ENCODE measurements at regions not wholly inside any gene's neighbourhood (a gene's known extent, or its start where the extent isn't known, plus 50 kb on each side); places are given as distances from the start of the nearest gene placed in this dataset.

- Histone ChIP-seq H3K4me3 (no peak overlapping the region), H3K9ac (no peak overlapping the region), H3K9me3 (ENCODE audit: low read depth) (no peaks in the 10 kb centered on the region), H3K4me2 (ENCODE audit: unreplicated experiment) (no peak overlapping the region), H3K4me1 (ENCODE audit: insufficient read depth) (no peaks in the 10 kb centered on the region), H3K9me2 (ENCODE audit: insufficient read depth) (no peaks in the 10 kb centered on the region), H3K27me3 (replicated peaks; ENCODE audit: insufficient read depth) (no peaks in the 10 kb centered on the region), H3F3A (ENCODE audit: insufficient read depth) (no peaks in the 10 kb centered on the region), H3K27ac (no peak overlapping the region), H2AFZ (no peak overlapping the region), H4K20me1 (ENCODE audit: insufficient read depth) (no peaks in the 10 kb centered on the region), H3K79me2 (ENCODE audit: insufficient read depth) (no peaks in the 10 kb centered on the region), H3K36me3 (ENCODE audit: low read depth) (no peaks in the 10 kb centered on the region)
- no peak for DNase-seq
- in situ Hi-C loops (cut with MboI) = no loop called here
- TF ChIP-seq EZH2phosphoT487 (IDR thresholded peaks at IDR 0.05; ENCODE audit: insufficient read depth, low read depth) = no peak
- no peak for TF ChIP-seq EZH2 (IDR thresholded peaks at IDR 0.05; ENCODE audit: insufficient read depth, poor library complexity, severe bottlenecking)
- WGBS, 2 experiments (ENCODE audit: low coverage in 1 of 2, low lambda C conversion rate in 2 of 2, missing lambda C conversion rate in 2 of 2) = 17 to 19% methylated on average over 1 of the region's 1 CpG
These were observed 915.5 kb upstream of the EPHA5 start for GRCh38 chr4:66585767-66586166.

- no peaks in the 10 kb centered on the region for H3K27me3 ChIP-seq (replicated peaks; ENCODE audit: insufficient read depth)
- no peaks in the 10 kb centered on the region for H4K20me1 ChIP-seq (ENCODE audit: insufficient read depth)
- H3F3A ChIP-seq (ENCODE audit: insufficient read depth) = no peaks in the 10 kb centered on the region
- 0 to 1% methylated on average over 2 of the region's 2 CpGs for WGBS, 2 experiments (ENCODE audit: low coverage in 1 of 2, low lambda C conversion rate in 2 of 2, missing lambda C conversion rate in 2 of 2)
- no peak overlapping the region for H3K4me2 ChIP-seq (ENCODE audit: unreplicated experiment)
- H3K4me1 ChIP-seq (ENCODE audit: insufficient read depth) = no peaks in the 10 kb centered on the region
- no peak overlapping the region for H2AFZ ChIP-seq
- H3K36me3 ChIP-seq (ENCODE audit: low read depth) = no peaks in the 10 kb centered on the region
- H3K9me3 ChIP-seq (ENCODE audit: low read depth) = no peaks in the 10 kb centered on the region
- TF ChIP-seq EZH2phosphoT487 (IDR thresholded peaks at IDR 0.05; ENCODE audit: insufficient read depth, low read depth) (no peak), EZH2 (IDR thresholded peaks at IDR 0.05; ENCODE audit: insufficient read depth, poor library complexity, severe bottlenecking) (no peak)
- no peak overlapping the region for H3K27ac ChIP-seq
- H3K79me2 ChIP-seq (ENCODE audit: insufficient read depth) = no peaks in the 10 kb centered on the region
- H3K9ac ChIP-seq = no peak overlapping the region
- H3K9me2 ChIP-seq (ENCODE audit: insufficient read depth) = no peaks in the 10 kb centered on the region; the same call in 1 of the 2 replicates
- DNase-seq = no peak
- in situ Hi-C loops (cut with MboI) = no loop called here
- no peak overlapping the region for H3K4me3 ChIP-seq
These were observed 907.6 kb upstream of the EPHA5 start for GRCh38 chr4:66577922-66578321.

- H3K27me3 ChIP-seq (replicated peaks; ENCODE audit: insufficient read depth) = no peaks in the 10 kb centered on the region
- no peaks in the 10 kb centered on the region for H3K36me3 ChIP-seq (ENCODE audit: low read depth)
- WGBS, 2 experiments (ENCODE audit: low coverage in 1 of 2, low lambda C conversion rate in 2 of 2, missing lambda C conversion rate in 2 of 2) = 43 to 44% methylated on average over 11 of the region's 11 CpGs
- no peak overlapping the region for H3K4me3 ChIP-seq
- no peaks in the 10 kb centered on the region for H3K9me3 ChIP-seq (ENCODE audit: low read depth)
- no peaks in the 10 kb centered on the region for H3K79me2 ChIP-seq (ENCODE audit: insufficient read depth)
- no peaks in the 10 kb centered on the region; the same call in 1 of the 2 replicates for H3K9me2 ChIP-seq (ENCODE audit: insufficient read depth)
- no peak overlapping the region for H3K9ac ChIP-seq
- H2AFZ ChIP-seq = no peak overlapping the region
- in situ Hi-C loops (cut with MboI) = no loop called here
- no peaks in the 10 kb centered on the region for H4K20me1 ChIP-seq (ENCODE audit: insufficient read depth)
- no peak for DNase-seq
- H3K27ac ChIP-seq = no peak overlapping the region
- no peaks in the 10 kb centered on the region for H3F3A ChIP-seq (ENCODE audit: insufficient read depth)
- TF ChIP-seq EZH2phosphoT487 (IDR thresholded peaks at IDR 0.05; ENCODE audit: insufficient read depth, low read depth) (no peak), EZH2 (IDR thresholded peaks at IDR 0.05; ENCODE audit: insufficient read depth, poor library complexity, severe bottlenecking) (no peak)
- H3K4me2 ChIP-seq (ENCODE audit: unreplicated experiment) = no peak overlapping the region
- no peaks in the 10 kb centered on the region for H3K4me1 ChIP-seq (ENCODE audit: insufficient read depth)
These were observed 904.9 kb upstream of the EPHA5 start for GRCh38 chr4:66575008-66575696.

- Histone ChIP-seq H3K4me1 (ENCODE audit: insufficient read depth) (no peaks in the 10 kb centered on the region), H3K27me3 (replicated peaks; ENCODE audit: insufficient read depth) (no peaks in the 10 kb centered on the region), H3K27ac (no peak overlapping the region), H2AFZ (no peak overlapping the region), H3F3A (ENCODE audit: insufficient read depth) (no peaks in the 10 kb centered on the region), H3K36me3 (ENCODE audit: low read depth) (no peaks in the 10 kb centered on the region), H3K4me2 (ENCODE audit: unreplicated experiment) (no peak overlapping the region), H3K9ac (no peak overlapping the region), H4K20me1 (ENCODE audit: insufficient read depth) (no peaks in the 10 kb centered on the region), H3K4me3 (no peak overlapping the region), H3K79me2 (ENCODE audit: insufficient read depth) (no peaks in the 10 kb centered on the region), H3K9me2 (ENCODE audit: insufficient read depth) (no peaks in the 10 kb centered on the region; the same call in 1 of the 2 replicates), H3K9me3 (ENCODE audit: low read depth) (no peaks in the 10 kb centered on the region)
- DNase-seq = no peak
- WGBS, 2 experiments (ENCODE audit: low coverage in 1 of 2, low lambda C conversion rate in 2 of 2, missing lambda C conversion rate in 2 of 2) = 5 to 8% methylated on average over 7 of the region's 7 CpGs
- in situ Hi-C loops (cut with MboI) = no loop called here
- no peak for TF ChIP-seq EZH2 (IDR thresholded peaks at IDR 0.05; ENCODE audit: insufficient read depth, poor library complexity, severe bottlenecking)
- TF ChIP-seq EZH2phosphoT487 (IDR thresholded peaks at IDR 0.05; ENCODE audit: insufficient read depth, low read depth) = no peak
These were observed 904.1 kb upstream of the EPHA5 start for GRCh38 chr4:66574145-66574978.

All from GM23248 (cell line).